WTC11 (cell line): ENCODE measurements at regions not wholly inside any gene's neighbourhood (a gene's known extent, or its start where the extent isn't known, plus 50 kb on each side); places are given as distances from the start of the nearest gene placed in this dataset.

Source experiments
- ATAC-seq: fragments of 200-7000 bp; cut with Tn5 transposase; 2 replicates; pipeline ENCODE4 v1.10.0; 2021; ENCODE audit warnings: mild to moderate bottlenecking, moderate library complexity
- CTCF ChIA-PET: fragments of 300-600 bp; sonication (Branson Sonifier 250); formaldehyde crosslinking; loops from one replicate; lab custom pipeline; 2021; ENCODE audit warnings: antibody characterized with exemption; lab: Charles Lee
- POLR2A ChIA-PET: fragments of 350-600 bp; sonication (Branson Sonifier 250); formaldehyde crosslinking; loops from one replicate; lab custom pipeline; 2021; ENCODE audit warnings: antibody characterized with exemption; lab: Charles Lee
- DNase-seq: peaks from one replicate; pipeline ENCODE4 v3.0.0; 2021; ENCODE audit warnings: low spot score
- H3K27ac Mint-ChIP-seq: 2 replicates; pipeline ENCODE4 v1.8.0; 2021; ENCODE audit warnings: mixed read lengths
- H3K27me3 Mint-ChIP-seq: 2 replicates; pipeline ENCODE4 v1.8.0; 2021; ENCODE audit warnings: low read depth, mild to moderate bottlenecking, moderate library complexity, mixed read lengths
- H3K36me3 Mint-ChIP-seq: 2 replicates; pipeline ENCODE4 v1.8.0; 2021; ENCODE audit warnings: mixed read lengths
- H3K4me1 Mint-ChIP-seq: 2 replicates; pipeline ENCODE4 v1.8.0; 2022; ENCODE audit warnings: mixed read lengths
- H3K4me3 Mint-ChIP-seq: 2 replicates; pipeline ENCODE4 v1.8.0; 2021; ENCODE audit warnings: mild to moderate bottlenecking, moderate library complexity, mixed read lengths
- H3K9me3 Mint-ChIP-seq: 2 replicates; pipeline ENCODE4 v1.8.0; 2021; ENCODE audit warnings: mixed read lengths
- ATF2 ChIP-seq: sonication (generic); formaldehyde crosslinking; IDR thresholded peaks from 2 replicates; pipeline ENCODE4 v1.8.1; 2022; ENCODE audit warnings: low read depth, missing genetic modification reagents, borderline replicate concordance
- CREM ChIP-seq: sonication (generic); formaldehyde crosslinking; IDR thresholded peaks from 2 replicates; pipeline ENCODE4 v1.8.1; 2022; ENCODE audit warnings: mild to moderate bottlenecking, missing genetic modification reagents, moderate library complexity
- FOXJ3 ChIP-seq: sonication (generic); formaldehyde crosslinking; IDR thresholded peaks from 2 replicates; pipeline ENCODE4 v1.9.0; 2021; ENCODE audit warnings: missing genetic modification reagents, mild to moderate bottlenecking, borderline replicate concordance
- FOXK1 ChIP-seq: sonication (generic); formaldehyde crosslinking; IDR thresholded peaks from 2 replicates; pipeline ENCODE4 v1.8.0; 2022; ENCODE audit warnings: mild to moderate bottlenecking, moderate library complexity, missing genetic modification reagents
- HMGA2 ChIP-seq: fragments of 250-450 bp; sonication (Bioruptor Pico); IDR thresholded peaks from 2 replicates; pipeline ENCODE4 v1.4.0; 2021; ENCODE audit warnings: mild to moderate bottlenecking, moderate library complexity
- IRF2 ChIP-seq: sonication (generic); formaldehyde crosslinking; IDR thresholded peaks from 2 replicates; pipeline ENCODE4 v1.8.0; 2022; ENCODE audit warnings: low read depth, missing genetic modification reagents, borderline replicate concordance
- PREB ChIP-seq: sonication (generic); formaldehyde crosslinking; IDR thresholded peaks from 2 replicates; pipeline ENCODE4 v1.8.1; 2022; ENCODE audit warnings: mild to moderate bottlenecking, missing genetic modification reagents, moderate library complexity, borderline replicate concordance
- TEAD1 ChIP-seq: sonication (generic); formaldehyde crosslinking; IDR thresholded peaks from 2 replicates; pipeline ENCODE4 v1.8.0; 2022; ENCODE audit warnings: mild to moderate bottlenecking, missing genetic modification reagents
- TP53 ChIP-seq: sonication (generic); formaldehyde crosslinking; IDR thresholded peaks from 2 replicates; pipeline ENCODE4 v1.8.1; 2023; ENCODE audit warnings: mild to moderate bottlenecking, missing genetic modification reagents
- ZBTB43 ChIP-seq: sonication (generic); formaldehyde crosslinking; IDR thresholded peaks from 2 replicates; pipeline ENCODE4 v1.8.1; 2023; ENCODE audit warnings: mild to moderate bottlenecking, missing genetic modification reagents
- ZNF416 ChIP-seq: fragments of 250-450 bp; sonication (Bioruptor Pico); IDR thresholded peaks from 2 replicates; pipeline ENCODE4 v1.9.0; 2021; ENCODE audit warnings: mild to moderate bottlenecking, inconsistent platforms
- ZNF425 ChIP-seq: fragments of 250-450 bp; sonication (Bioruptor Pico); conservative IDR thresholded peaks from 2 replicates; pipeline ENCODE4 v1.9.0; 2021; ENCODE audit warnings: mild to moderate bottlenecking
- TF ChIP-seq, protein P1 (sequence below): sonication (generic); formaldehyde crosslinking; IDR thresholded peaks from 2 replicates; pipeline ENCODE4 v1.8.0; 2023; ENCODE audit warnings: missing genetic modification reagents
- TF ChIP-seq, protein P2 (sequence below): sonication (generic); formaldehyde crosslinking; IDR thresholded peaks from 2 replicates; pipeline ENCODE4 v1.8.1; 2023; ENCODE audit warnings: mild to moderate bottlenecking, missing genetic modification reagents
- TF ChIP-seq, protein P3 (sequence below): sonication (generic); formaldehyde crosslinking; conservative IDR thresholded peaks from 2 replicates; pipeline ENCODE4 v1.8.1; 2022; ENCODE audit warnings: mild to moderate bottlenecking, missing genetic modification reagents

DNA sequence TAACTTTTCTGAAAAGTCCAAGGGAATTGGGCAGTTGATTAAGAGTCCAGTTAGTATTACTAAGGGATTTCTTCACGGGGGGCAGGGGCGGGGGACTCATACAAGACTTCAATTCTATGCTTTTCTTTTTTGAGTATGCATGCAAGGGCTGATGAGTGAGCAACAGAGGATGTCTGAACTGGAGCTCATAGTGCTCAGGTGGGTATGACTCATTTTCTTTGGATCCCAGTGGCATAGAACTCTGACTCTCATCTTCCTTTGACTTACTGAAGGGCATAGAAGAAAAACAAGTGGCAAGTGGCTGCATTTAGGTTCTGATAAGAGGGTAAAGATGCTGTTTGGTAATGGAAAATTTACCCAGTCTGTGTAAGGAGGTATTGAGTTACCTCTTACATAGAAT, 749.2 kb downstream of the NOVA1 start:
- H3K27ac Mint-ChIP-seq, result no peak overlapping the region
- CTCF ChIA-PET, result no interaction called here

GRCh38 chr14:25846246-25846645, 751.6 kb downstream of the NOVA1 start:
- peaks cover 3% of the 10 kb centered on the region for H3K4me1 Mint-ChIP-seq
- POLR2A ChIA-PET, result no interaction called here
- CTCF ChIA-PET, result no interaction called here
- DNase-seq, result no peak
- H3K27me3 Mint-ChIP-seq, result no peaks in the 10 kb centered on the region
- no peaks in the 10 kb centered on the region for H3K36me3 Mint-ChIP-seq
- H3K27ac Mint-ChIP-seq, result no peak overlapping the region
- no peak for TF ChIP-seq ATF2 (CRISPR knock-in tag)
- no peak for TF ChIP-seq TP53
- TF ChIP-seq, protein P1, sequence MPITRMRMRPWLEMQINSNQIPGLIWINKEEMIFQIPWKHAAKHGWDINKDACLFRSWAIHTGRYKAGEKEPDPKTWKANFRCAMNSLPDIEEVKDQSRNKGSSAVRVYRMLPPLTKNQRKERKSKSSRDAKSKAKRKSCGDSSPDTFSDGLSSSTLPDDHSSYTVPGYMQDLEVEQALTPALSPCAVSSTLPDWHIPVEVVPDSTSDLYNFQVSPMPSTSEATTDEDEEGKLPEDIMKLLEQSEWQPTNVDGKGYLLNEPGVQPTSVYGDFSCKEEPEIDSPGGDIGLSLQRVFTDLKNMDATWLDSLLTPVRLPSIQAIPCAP (CRISPR knock-in tag), result no peak
- TF ChIP-seq, protein P2, sequence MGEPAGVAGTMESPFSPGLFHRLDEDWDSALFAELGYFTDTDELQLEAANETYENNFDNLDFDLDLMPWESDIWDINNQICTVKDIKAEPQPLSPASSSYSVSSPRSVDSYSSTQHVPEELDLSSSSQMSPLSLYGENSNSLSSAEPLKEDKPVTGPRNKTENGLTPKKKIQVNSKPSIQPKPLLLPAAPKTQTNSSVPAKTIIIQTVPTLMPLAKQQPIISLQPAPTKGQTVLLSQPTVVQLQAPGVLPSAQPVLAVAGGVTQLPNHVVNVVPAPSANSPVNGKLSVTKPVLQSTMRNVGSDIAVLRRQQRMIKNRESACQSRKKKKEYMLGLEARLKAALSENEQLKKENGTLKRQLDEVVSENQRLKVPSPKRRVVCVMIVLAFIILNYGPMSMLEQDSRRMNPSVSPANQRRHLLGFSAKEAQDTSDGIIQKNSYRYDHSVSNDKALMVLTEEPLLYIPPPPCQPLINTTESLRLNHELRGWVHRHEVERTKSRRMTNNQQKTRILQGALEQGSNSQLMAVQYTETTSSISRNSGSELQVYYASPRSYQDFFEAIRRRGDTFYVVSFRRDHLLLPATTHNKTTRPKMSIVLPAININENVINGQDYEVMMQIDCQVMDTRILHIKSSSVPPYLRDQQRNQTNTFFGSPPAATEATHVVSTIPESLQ (CRISPR knock-in tag), result no peak
- no peak for TF ChIP-seq TEAD1 (CRISPR knock-in tag)
- no peak for TF ChIP-seq PREB
- TF ChIP-seq ZNF425, result no peak
- no peak for TF ChIP-seq IRF2
- no peak for TF ChIP-seq HMGA2 (CRISPR knock-in tag)
- TF ChIP-seq ZNF416, result no peak
- TF ChIP-seq ZBTB43 (CRISPR knock-in tag), result no peak
- no peak for TF ChIP-seq FOXJ3
- TF ChIP-seq FOXK1 (CRISPR knock-in tag), result no peak
- TF ChIP-seq CREM (CRISPR knock-in tag), result no peak
- ATAC-seq, result no peak
- H3K9me3 Mint-ChIP-seq, result no peaks in the 10 kb centered on the region
- H3K4me3 Mint-ChIP-seq, result no peak overlapping the region

More for the DNA sequence above, 749.2 kb downstream of the NOVA1 start:
- POLR2A ChIA-PET, result no interaction called here
- Mint-ChIP-seq H3K36me3 (no peaks in the 10 kb centered on the region), H3K27me3 (no peaks in the 10 kb centered on the region), H3K4me1 (no peaks in the 10 kb centered on the region), H3K9me3 (peaks cover 5% of the 10 kb centered on the region; the same call in 1 of the 2 replicates), H3K4me3 (no peak overlapping the region)
- DNase-seq, result no peak
- no peak for ATAC-seq
- TF ChIP-seq, protein P3, sequence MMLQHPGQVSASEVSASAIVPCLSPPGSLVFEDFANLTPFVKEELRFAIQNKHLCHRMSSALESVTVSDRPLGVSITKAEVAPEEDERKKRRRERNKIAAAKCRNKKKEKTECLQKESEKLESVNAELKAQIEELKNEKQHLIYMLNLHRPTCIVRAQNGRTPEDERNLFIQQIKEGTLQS (CRISPR knock-in tag), result no peak
- no peak for TF ChIP-seq HMGA2 (CRISPR knock-in tag)
